NCI-H146 treated with DMSO at 0.1 percent for 48 hours (cell line): ENCODE measurements at regions not wholly inside any gene's neighbourhood (a gene's known extent, or its start where the extent isn't known, plus 50 kb on each side); places are given as distances from the start of the nearest gene placed in this dataset.

Source experiments
- DNase-seq: peaks from one replicate; lab custom pipeline; 2025; ENCODE audit not compliant: unreplicated experiment; lab: John Stamatoyannopoulos, UW

DNA sequence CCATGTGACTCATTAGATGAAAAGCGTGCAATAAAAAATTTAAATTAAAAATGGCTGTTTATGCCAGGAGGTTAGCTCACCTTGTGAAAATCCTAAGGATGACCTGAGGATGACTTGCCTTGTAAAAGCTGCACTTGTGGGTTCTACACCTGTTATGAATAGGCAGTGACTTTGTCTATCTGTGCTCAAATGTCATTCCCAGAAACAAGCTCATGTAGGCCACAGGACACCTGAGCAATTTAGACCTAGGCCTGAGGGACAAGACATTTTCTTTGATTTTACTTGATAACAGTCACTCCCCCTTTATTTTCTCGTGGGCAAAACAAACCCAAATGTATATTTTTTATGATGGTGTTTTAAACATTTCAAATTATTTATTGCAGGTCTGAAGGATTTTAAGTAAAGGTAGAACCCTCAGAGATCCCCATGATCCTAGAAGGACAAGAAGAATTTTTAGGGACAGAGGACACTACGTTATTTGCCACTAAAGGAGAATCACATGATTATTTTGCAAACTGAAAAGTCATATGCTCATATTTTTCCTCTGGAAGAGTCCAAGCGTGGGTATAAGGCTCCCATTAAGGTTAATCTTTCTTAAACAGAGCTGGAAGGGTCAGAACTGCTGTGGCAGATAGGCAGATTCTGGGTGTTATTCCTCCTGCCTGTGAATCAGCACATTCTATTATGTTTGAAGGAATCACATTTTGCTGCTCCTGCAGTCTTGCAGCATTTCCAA is 277.5 kb upstream of the MAN1A1 start:
- DNase-seq, result no peak

DNA sequence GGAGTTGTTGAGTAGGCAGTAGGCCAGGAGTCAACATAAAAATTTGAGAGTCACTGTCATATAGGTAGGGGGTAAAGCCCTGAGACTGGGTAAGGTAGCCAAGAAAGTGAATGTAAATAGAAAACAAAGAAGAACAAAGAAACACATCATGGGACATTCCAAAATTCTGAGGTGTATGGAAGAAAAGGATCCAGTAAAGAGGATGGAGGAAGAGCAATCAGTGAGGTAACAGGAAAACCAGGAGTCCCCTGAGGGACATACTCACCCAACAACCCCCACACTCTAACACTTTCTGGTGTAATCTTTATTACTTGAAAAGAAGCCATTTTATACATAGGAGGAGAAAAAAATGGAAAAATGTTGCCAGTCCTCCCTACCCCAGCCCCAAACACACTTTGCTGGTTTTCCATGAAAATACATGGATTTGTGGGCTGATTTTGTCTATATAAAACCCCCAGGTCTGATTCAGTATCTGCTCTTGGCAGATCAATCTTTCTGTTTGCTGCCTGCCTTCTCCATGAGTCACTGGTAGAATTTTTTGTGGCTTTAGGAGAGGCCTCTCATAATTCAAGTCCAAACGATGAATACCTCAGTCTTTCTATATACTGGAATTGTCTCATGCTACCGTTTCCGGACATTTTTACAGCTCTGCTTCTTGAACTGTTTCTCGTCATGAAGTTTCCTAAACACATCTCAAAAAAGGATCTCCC is 271.4 kb upstream of the MAN1A1 start:
- DNase-seq, result no peak

DNA sequence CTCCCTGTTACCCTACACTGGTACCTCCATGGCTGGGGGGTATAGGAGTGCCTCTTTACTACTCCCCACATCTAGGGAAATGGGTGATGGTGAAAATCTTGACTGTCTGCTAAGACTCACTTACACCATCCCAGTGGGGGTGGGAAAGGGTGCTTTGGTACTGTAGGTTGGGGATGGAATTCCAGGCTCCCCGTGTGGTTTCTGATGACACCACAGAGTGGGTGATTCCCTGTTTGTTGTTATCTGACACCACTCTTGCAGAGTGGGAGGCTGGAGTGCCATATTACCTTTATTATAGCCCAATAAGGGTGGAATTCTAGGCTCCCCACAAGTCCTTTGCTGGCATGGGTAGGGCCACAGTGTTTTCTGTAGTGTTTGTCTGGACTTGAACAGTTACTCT is 264.6 kb upstream of the MAN1A1 start:
- DNase-seq, result no peak

DNA sequence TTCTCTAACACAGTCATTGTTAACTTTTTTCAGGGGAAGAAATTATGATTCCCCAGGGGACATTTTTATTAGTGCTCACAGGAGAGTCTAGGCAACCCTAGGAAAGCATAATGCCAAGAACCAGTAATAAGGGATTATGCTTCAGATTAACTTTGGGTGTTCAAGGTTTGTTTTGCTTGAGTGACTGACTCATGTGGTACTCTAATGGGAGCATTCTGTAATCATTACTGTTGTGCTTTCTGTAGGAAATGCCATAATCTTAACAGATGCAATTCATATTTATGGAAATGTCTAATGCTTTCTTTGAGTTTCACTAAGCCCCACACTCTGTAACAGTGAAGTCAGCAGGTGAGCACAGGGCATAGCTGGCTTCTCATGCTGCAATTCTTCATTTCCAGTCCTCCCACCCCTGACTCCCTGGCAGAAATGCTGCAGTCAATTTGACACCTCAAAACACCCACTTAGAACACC is 263.4 kb upstream of the MAN1A1 start:
- no peak for DNase-seq

GRCh38 chr6:119612176-119612891 is 262.8 kb upstream of the MAN1A1 start:
- DNase-seq, result no peak

DNA sequence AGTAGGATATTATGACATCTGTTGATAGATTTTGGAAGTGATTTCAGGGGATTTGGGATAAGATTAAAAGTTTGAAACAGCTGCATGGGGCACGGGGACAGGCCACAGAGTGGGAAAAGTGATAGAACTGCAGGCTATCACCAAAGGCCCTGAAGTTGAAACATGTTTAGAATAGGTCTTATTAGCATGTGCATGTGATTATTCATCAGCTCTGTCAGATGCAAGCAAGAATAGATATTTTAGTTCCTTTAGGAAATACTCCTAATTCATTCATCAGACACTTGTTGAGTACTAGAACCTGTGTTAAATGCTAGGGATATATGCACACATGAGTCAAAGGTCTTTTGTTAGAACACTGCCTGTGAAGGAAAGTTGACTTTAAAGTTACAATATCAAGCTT is 261.2 kb upstream of the MAN1A1 start:
- DNase-seq, result no peak

GRCh38 chr6:119610265-119610664 is 260.7 kb upstream of the MAN1A1 start:
- DNase-seq, result no peak

- no peak for DNase-seq
Observed at GRCh38 chr6:119609865-119610264, 260.3 kb upstream of the MAN1A1 start.

- no peak for DNase-seq
Observed at GRCh38 chr6:119608994-119609393, 259.4 kb upstream of the MAN1A1 start.

- no peak for DNase-seq
Observed at GRCh38 chr6:119604124-119604523, 254.6 kb upstream of the MAN1A1 start.

DNA sequence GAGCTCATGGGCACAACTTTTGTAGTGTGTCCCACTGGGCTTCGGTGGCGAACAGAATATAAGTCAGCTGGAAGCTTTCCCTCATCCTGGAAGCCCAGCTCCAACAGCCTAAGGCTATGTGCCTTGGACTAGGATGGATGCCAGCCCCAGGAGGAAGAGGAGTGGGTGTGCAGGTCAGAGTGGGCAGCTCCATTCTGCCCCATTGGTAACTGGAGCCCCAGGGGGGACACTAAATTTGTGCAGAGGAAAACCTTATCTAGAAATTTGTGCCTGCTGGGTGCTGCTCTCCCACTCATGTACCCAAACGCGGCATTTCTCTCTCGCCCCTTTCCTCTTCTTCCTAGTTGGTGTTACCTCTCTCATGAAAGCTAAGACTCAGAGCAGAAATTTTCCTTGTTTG is 253.9 kb upstream of the MAN1A1 start:
- DNase-seq, result no peak

DNA sequence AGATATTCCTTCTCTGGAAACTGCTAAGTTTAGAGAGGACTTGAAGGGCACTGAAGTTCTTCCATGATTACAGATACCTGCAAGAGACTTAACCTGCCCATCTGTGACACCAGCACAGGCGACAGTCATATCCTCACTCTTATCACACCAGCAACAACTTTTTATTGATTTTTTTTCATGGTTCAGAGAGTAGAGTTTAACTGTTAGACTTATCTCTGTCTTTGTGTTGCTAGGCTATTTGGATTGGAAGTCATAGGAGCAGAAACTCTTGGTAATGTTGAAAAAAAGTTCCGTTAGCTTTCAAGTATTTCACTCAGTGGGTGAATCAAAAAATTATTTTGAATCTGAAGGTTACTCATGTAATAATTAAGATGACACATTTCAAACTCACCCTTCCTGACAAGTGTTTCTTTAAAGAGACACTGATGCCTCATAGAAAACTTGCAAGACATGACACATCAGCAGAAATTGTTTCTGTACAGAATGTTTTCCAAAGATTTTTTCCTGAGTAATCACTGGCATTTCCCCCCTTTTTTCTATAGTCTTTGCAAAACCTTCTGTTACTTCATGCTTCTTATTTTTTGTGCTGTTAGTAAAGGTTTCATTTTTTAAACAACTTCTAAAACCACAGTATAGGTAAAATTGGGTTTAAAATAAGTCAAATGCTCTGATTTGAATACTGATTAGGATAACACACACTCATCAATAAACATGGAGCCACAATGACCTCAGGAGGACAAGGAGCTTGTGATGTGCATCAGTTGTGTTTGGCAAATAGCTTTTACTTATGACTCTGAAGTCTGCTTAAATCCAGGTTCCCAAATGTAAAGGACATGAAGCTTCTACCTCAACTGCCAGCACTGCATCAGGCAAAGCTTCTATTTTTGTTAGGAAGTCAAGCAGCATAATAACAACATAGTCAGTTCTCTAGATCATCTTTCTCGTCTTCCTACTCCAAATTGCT is 252.9 kb upstream of the MAN1A1 start:
- DNase-seq, result no peak

- DNase-seq, result no peak
Observed at GRCh38 chr6:119598883-119599282, 249.3 kb upstream of the MAN1A1 start.

GRCh38 chr6:119594907-119595306 is 245.3 kb upstream of the MAN1A1 start:
- no peak for DNase-seq

- no peak for DNase-seq
Observed at GRCh38 chr6:119591235-119591634, 241.7 kb upstream of the MAN1A1 start.

GRCh38 chr6:119590066-119590465 is 240.5 kb upstream of the MAN1A1 start:
- DNase-seq, result no peak

- DNase-seq, result no peak
Observed at GRCh38 chr6:119587537-119587936, 238.0 kb upstream of the MAN1A1 start.

DNA sequence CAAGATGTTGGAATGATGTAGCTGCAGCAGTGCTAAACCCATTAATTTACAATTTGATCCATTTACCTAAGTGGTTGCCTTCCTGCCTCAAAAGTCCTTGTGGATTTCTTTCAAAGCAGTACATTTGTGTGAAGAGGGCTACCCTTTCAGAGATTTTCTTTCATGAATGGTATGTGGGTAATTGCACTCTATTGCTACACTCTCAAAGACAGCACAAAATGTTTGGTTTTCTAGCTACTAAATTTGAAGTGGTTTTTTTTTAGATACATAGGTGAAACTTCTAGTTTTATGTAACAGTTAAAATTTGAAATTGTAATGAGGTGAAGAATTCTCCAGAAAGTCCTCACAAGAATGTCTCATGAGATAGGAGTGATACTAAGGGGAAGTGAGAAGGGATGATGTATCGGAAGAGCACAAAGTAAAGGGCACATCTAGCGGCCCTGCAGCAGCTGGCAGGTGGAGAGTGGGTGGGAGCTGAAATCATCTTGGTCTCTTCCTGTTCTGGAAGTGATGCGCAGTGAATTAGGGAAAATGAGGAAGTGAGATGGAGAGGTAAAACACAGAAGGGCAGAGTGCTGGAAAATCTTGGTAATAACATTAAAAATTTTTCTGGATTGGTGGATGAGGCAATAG is 236.8 kb upstream of the MAN1A1 start:
- DNase-seq, result no peak

DNA sequence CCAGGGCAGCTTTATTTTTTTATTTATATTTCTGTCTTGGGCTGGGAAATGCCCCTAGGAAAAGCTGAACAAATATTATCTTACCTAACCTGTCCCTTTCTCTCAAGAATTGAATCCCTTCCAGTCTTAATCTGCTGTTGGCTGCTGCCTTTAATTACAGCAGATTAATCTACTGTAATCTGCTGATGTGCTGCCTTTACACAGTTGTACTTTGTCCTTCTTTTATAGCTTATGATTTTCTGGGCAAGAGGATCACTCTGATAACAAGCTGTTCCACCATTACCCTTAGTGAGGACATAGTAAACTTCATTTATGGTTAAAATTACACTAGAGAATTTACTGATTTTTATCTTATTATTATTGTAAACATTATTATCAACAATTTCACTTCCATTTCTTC is 234.5 kb upstream of the MAN1A1 start:
- no peak for DNase-seq

DNA sequence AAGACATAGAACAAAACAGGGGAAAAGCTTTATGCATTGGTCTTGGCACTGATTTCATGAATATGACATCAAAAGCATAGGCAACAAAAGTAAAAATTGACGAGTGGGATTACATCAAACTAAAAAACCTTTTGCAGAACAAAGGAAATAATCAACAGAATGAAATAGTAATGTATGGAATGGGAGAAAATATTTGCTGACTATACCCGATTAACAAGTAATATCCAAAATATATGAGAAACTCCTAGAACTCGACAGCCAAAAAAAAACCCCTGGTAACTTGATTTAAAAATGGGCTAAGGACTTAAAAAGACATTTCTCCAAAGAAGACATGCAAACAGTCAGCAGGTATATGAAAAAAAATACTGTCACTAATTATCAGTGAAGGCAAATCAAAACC is 231.7 kb upstream of the MAN1A1 start:
- no peak for DNase-seq
